Trophoblast cell (in vitro differentiated cells and primary cell): ENCODE measurements at regions not wholly inside any gene's neighbourhood (a gene's known extent, or its start where the extent isn't known, plus 50 kb on each side); places are given as distances from the start of the nearest gene placed in this dataset.
A peak's percentile ranks its signal among the peaks of the same experiment; 100 is the strongest.

ENCODE experiments used
- DNase-seq, 2 donors: peaks; one replicate each; pipeline ENCODE4 v3.0.0-alpha.2; 2016
- H2AFZ ChIP-seq: 2 replicates; pipeline ENCODE4 v1.6.1; 2013; ENCODE audit warnings: low read length, moderate library complexity, mild to moderate bottlenecking; ENCODE audit not compliant: insufficient read depth, poor library complexity
- H2AK5ac ChIP-seq: 2 replicates; pipeline ENCODE4 v1.6.1; 2013; ENCODE audit warnings: mild to moderate bottlenecking, low read length
- H2BK120ac ChIP-seq: 2 replicates; pipeline ENCODE4 v1.6.1; 2013; ENCODE audit warnings: low read length, mild to moderate bottlenecking, moderate library complexity; ENCODE audit not compliant: insufficient read depth, poor library complexity
- H2BK12ac ChIP-seq: 2 replicates; pipeline ENCODE4 v1.6.1; 2013; ENCODE audit warnings: mild to moderate bottlenecking, low read length, moderate library complexity
- H2BK5ac ChIP-seq: 2 replicates; pipeline ENCODE4 v1.6.1; 2013; ENCODE audit warnings: low read length, low read depth, moderate library complexity, mild to moderate bottlenecking; ENCODE audit not compliant: poor library complexity
- H3K14ac ChIP-seq: 2 replicates; pipeline ENCODE4 v1.6.1; 2013; ENCODE audit warnings: mild to moderate bottlenecking, low read length
- H3K18ac ChIP-seq: 2 replicates; pipeline ENCODE4 v1.6.1; 2013; ENCODE audit warnings: mild to moderate bottlenecking, low read length
- H3K23ac ChIP-seq: 2 replicates; pipeline ENCODE4 v1.6.1; 2013; ENCODE audit warnings: low read length
- H3K27ac ChIP-seq: 2 replicates; pipeline ENCODE4 v1.5.1; 2013; ENCODE audit warnings: low read depth, mild to moderate bottlenecking, inconsistent platforms, low read length, moderate library complexity
- H3K27me3 ChIP-seq: 2 replicates; pipeline ENCODE4 v1.6.1; 2013; ENCODE audit warnings: inconsistent platforms, mild to moderate bottlenecking, low read length, moderate library complexity; ENCODE audit not compliant: insufficient read depth
- H3K36me3 ChIP-seq, 2 experiments: 1 replicate in 1 of 2; 2 replicates in 1 of 2; pipeline ENCODE4 v1.6.1; 2013; ENCODE audit warnings: low read length in 2 of 2, mild to moderate bottlenecking in 2 of 2, moderate library complexity in 1 of 2; ENCODE audit not compliant: insufficient read depth in 2 of 2, control insufficient read depth in 1 of 2
- H3K4ac ChIP-seq: 2 replicates; pipeline ENCODE4 v1.6.1; 2013; ENCODE audit warnings: low read depth, mild to moderate bottlenecking, low read length, moderate library complexity
- H3K4me1 ChIP-seq, 2 experiments: 1 replicate in 1 of 2; 2 replicates in 1 of 2; pipeline ENCODE4 v1.6.1; 2013; ENCODE audit warnings: low read length in 2 of 2, mild to moderate bottlenecking in 2 of 2, moderate library complexity in 1 of 2; ENCODE audit not compliant: insufficient read depth in 2 of 2, control insufficient read depth in 1 of 2
- H3K4me2 ChIP-seq: 2 replicates; pipeline ENCODE4 v1.6.1; 2013; ENCODE audit warnings: inconsistent platforms, mild to moderate bottlenecking, low read length, moderate library complexity
- H3K4me3 ChIP-seq: 2 replicates; pipeline ENCODE4 v1.5.1; 2013; ENCODE audit warnings: mild to moderate bottlenecking, low read depth, low read length, inconsistent platforms
- H3K79me1 ChIP-seq: one replicate; pipeline ENCODE4 v1.6.1; 2013; ENCODE audit warnings: low read length
- H3K79me2 ChIP-seq: 2 replicates; pipeline ENCODE4 v1.6.1; 2013; ENCODE audit warnings: low read length, mild to moderate bottlenecking; ENCODE audit not compliant: control insufficient read depth, insufficient read depth, poor library complexity
- H3K9ac ChIP-seq: 2 replicates; pipeline ENCODE4 v1.6.1; 2013; ENCODE audit warnings: mild to moderate bottlenecking, low read length
- H3K9me3 ChIP-seq: 2 replicates; pipeline ENCODE4 v1.6.1; 2013; ENCODE audit warnings: low read depth, mild to moderate bottlenecking, control low read depth, inconsistent platforms, low read length; ENCODE audit not compliant: insufficient read depth
- H4K12ac ChIP-seq: 2 replicates; pipeline ENCODE4 v1.6.1; 2013; ENCODE audit warnings: low read depth, mild to moderate bottlenecking, low read length, moderate library complexity
- H4K8ac ChIP-seq: 2 replicates; pipeline ENCODE4 v1.6.1; 2013; ENCODE audit warnings: low read depth, mild to moderate bottlenecking, low read length, moderate library complexity
- H4K91ac ChIP-seq: one replicate; pipeline ENCODE4 v1.6.1; 2013; ENCODE audit warnings: low read depth, mild to moderate bottlenecking, low read length, moderate library complexity
- WGBS: extraction: QIAGEN DNeasy Blood & Tissue Kit; methylation state at CpG from one replicate; pipeline ENCODE4 v1.1.7; 2013; ENCODE audit warnings: missing lambda C conversion rate; ENCODE audit not compliant: insufficient read length, insufficient coverage; ENCODE audit errors: extremely low coverage; 5-methylcytosine and 5-hydroxymethylcytosine counted together

GRCh38 chr6:14765721-14766390, 480.0 kb upstream of the JARID2 start:
- Histone ChIP-seq H3K27me3 (no peaks in the 10 kb centered on the region), H2BK5ac (no peak overlapping the region), H2AFZ (no peak overlapping the region), H3K4me2 (no peak overlapping the region), H3K4ac (no peak overlapping the region), H3K9me3 (no peaks in the 10 kb centered on the region), H3K79me1 (peaks cover 12% of the 10 kb centered on the region), H3K9ac (no peak overlapping the region), H4K12ac (no peak overlapping the region), H2BK120ac (no peak overlapping the region), H4K8ac (no peak overlapping the region), H3K4me3 (no peak overlapping the region), H2BK12ac (no peak overlapping the region), H3K18ac (no peak overlapping the region), H4K91ac (no peak overlapping the region), H3K27ac (no peak overlapping the region), H3K14ac (no peak overlapping the region), H2AK5ac (no peak overlapping the region), H3K4me1 (peaks cover 8 to 11% of the 10 kb centered on the region in 2 experiments), H3K36me3 (no peaks in the 10 kb centered on the region), H3K23ac (no peak overlapping the region), H3K79me2 (no peaks in the 10 kb centered on the region)
- DNase-seq: no peak
- WGBS: no CpG with 5 or more reads among the region's 3 CpGs

GRCh38 chr6:14766391-14766994, 479.4 kb upstream of the JARID2 start:
- H4K91ac ChIP-seq: no peak overlapping the region
- no peak overlapping the region for H2BK5ac ChIP-seq
- H3K4me2 ChIP-seq: no peak overlapping the region
- no peak overlapping the region for H2AFZ ChIP-seq
- DNase-seq: no peak
- H3K27ac ChIP-seq: no peak overlapping the region
- H3K23ac ChIP-seq: no peak overlapping the region
- no peaks in the 10 kb centered on the region for H3K79me2 ChIP-seq
- no peak overlapping the region for H3K9ac ChIP-seq
- H4K8ac ChIP-seq: no peak overlapping the region
- H3K14ac ChIP-seq: no peak overlapping the region
- no peak overlapping the region for H3K18ac ChIP-seq
- peaks cover 12% of the 10 kb centered on the region for H3K79me1 ChIP-seq
- peaks cover 8 to 12% of the 10 kb centered on the region in 2 experiments for H3K4me1 ChIP-seq
- no peak overlapping the region for H3K4me3 ChIP-seq
- no peaks in the 10 kb centered on the region for H3K27me3 ChIP-seq
- no peak overlapping the region for H3K4ac ChIP-seq
- H2BK12ac ChIP-seq: no peak overlapping the region
- H4K12ac ChIP-seq: no peak overlapping the region
- no peak overlapping the region for H2AK5ac ChIP-seq
- WGBS: no CpG with 5 or more reads among the region's 8 CpGs
- no peaks in the 10 kb centered on the region for H3K9me3 ChIP-seq
- no peaks in the 10 kb centered on the region for H3K36me3 ChIP-seq
- no peak overlapping the region for H2BK120ac ChIP-seq

GRCh38 chr6:14767226-14767625, 478.6 kb upstream of the JARID2 start:
- Histone ChIP-seq H3K18ac (no peak overlapping the region), H4K91ac (no peak overlapping the region), H4K8ac (no peak overlapping the region), H3K79me1 (peaks cover 12% of the 10 kb centered on the region), H3K14ac (no peak overlapping the region), H2BK5ac (no peak overlapping the region), H2AFZ (no peak overlapping the region), H3K79me2 (no peaks in the 10 kb centered on the region), H2BK120ac (no peak overlapping the region), H3K4me3 (no peak overlapping the region), H3K23ac (no peak overlapping the region), H2AK5ac (no peak overlapping the region), H3K9ac (no peak overlapping the region), H3K27ac (no peak overlapping the region), H3K4me2 (no peak overlapping the region), H3K27me3 (no peaks in the 10 kb centered on the region), H3K4me1 (peaks cover 10 to 14% of the 10 kb centered on the region in 2 experiments), H4K12ac (no peak overlapping the region), H3K36me3 (no peaks in the 10 kb centered on the region), H3K9me3 (no peaks in the 10 kb centered on the region), H2BK12ac (no peak overlapping the region), H3K4ac (no peak overlapping the region)
- no CpG with 5 or more reads among the region's 5 CpGs for WGBS
- DNase-seq: no peak

GRCh38 chr6:14770040-14770439, 475.8 kb upstream of the JARID2 start:
- peak overlapping the region; percentile 4 for H3K4me2 ChIP-seq
- H3K4me3 ChIP-seq: no peak overlapping the region
- peak overlapping the region; percentile 56 for H3K27ac ChIP-seq
- H3K79me2 ChIP-seq: no peaks in the 10 kb centered on the region
- peak overlapping the region; percentile 36 for H2BK12ac ChIP-seq
- DNase-seq: no peak
- no CpG with 5 or more reads among the region's 3 CpGs for WGBS
- H2AK5ac ChIP-seq: no peak overlapping the region
- peak overlapping the region; percentile 52 for H2BK5ac ChIP-seq
- H4K8ac ChIP-seq: no peak overlapping the region
- no peak overlapping the region for H3K9ac ChIP-seq
- H4K12ac ChIP-seq: no peak overlapping the region
- H3K18ac ChIP-seq: no peak overlapping the region
- no peak overlapping the region for H3K14ac ChIP-seq
- no peaks in the 10 kb centered on the region for H3K36me3 ChIP-seq
- H3K9me3 ChIP-seq: no peaks in the 10 kb centered on the region
- no peaks in the 10 kb centered on the region for H3K27me3 ChIP-seq
- peaks cover 6% of the 10 kb centered on the region for H3K79me1 ChIP-seq
- peak overlapping the region; percentile 53 for H2BK120ac ChIP-seq
- peaks cover 10 to 12% of the 10 kb centered on the region in 2 experiments for H3K4me1 ChIP-seq
- no peak overlapping the region for H3K23ac ChIP-seq
- H2AFZ ChIP-seq: no peak overlapping the region
- H4K91ac ChIP-seq: no peak overlapping the region
- no peak overlapping the region for H3K4ac ChIP-seq
